Naive B cell (primary cell): ENCODE measurements at regions not wholly inside any gene's neighbourhood (a gene's known extent, or its start where the extent isn't known, plus 50 kb on each side); places are given as distances from the start of the nearest gene placed in this dataset.
"Not testable (repeated sequence)": the region's sequence is repeated elsewhere in the genome, so short reads cannot be mapped to it uniquely, and the experiment has no call there.

ENCODE experiments used
- ATAC-seq, 2 donors: fragments of 150-1000 bp; cut with Tn5 transposase; 2 replicates each; pipeline ENCODE4 v1.10.0; 2021; ENCODE audit warnings: low read depth in 2 of 2, mild to moderate bottlenecking in 2 of 2, moderate library complexity in 2 of 2
- DNase-seq: peaks from one replicate; pipeline ENCODE4 v3.0.0; 2022
- H3K27ac Mint-ChIP-seq, 6 donors: one replicate each; pipeline ENCODE4 v1.8.0; 2020 to 2022; ENCODE audit warnings: mild to moderate bottlenecking in 6 of 6, mixed read lengths in 6 of 6, moderate library complexity in 5 of 6, inconsistent platforms in 2 of 6
- H3K27me3 Mint-ChIP-seq, 3 donors: one replicate each; pipeline ENCODE4 v1.8.0; 2021 to 2022; ENCODE audit warnings: mixed read lengths in 3 of 3, mild to moderate bottlenecking in 1 of 3
- H3K36me3 Mint-ChIP-seq, 2 donors: one replicate each; pipeline ENCODE4 v1.8.0; 2020 to 2022; ENCODE audit warnings: mixed read lengths in 2 of 2, inconsistent platforms in 1 of 2, mild to moderate bottlenecking in 1 of 2
- H3K4me1 Mint-ChIP-seq, 3 donors: one replicate each; pipeline ENCODE4 v1.8.0; 2020 to 2022; ENCODE audit warnings: mixed read lengths in 3 of 3, inconsistent platforms in 1 of 3, mild to moderate bottlenecking in 1 of 3, moderate library complexity in 1 of 3
- H3K4me3 Mint-ChIP-seq, 8 donors: one replicate each; pipeline ENCODE4 v1.8.0; 2020 to 2022; ENCODE audit warnings: mild to moderate bottlenecking in 8 of 8, mixed read lengths in 8 of 8, moderate library complexity in 8 of 8, inconsistent platforms in 2 of 8
- H3K9me3 Mint-ChIP-seq, 7 donors: one replicate each; pipeline ENCODE4 v1.8.0; 2020 to 2022; ENCODE audit warnings: mixed read lengths in 7 of 7, mild to moderate bottlenecking in 5 of 7, inconsistent platforms in 2 of 7, moderate library complexity in 1 of 7

DNA sequence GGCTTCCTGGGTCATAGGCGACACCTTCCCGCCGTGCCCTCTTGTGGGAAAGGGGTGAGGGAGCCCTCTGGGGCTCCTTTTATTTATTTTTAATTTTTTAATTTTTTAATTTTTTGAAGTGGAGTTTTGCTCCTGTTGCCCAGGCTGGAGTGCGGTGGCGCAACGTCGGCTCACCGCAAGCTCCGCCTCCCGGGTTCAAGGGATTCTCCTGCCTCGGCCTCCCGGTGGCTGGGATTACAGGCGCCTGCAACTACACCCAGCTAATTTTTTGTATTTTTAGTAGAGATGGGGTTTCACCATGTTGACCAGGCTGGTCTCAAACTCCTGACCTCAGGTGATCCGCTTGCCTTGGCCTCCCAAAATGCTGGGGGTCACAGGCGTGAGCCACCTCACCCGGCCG lies 49.9 kb upstream of the ELFN1 start:
- H3K27ac Mint-ChIP-seq: peak overlapping the region in 1 of 6 donors; percentile 77
- H3K9me3 Mint-ChIP-seq, H3K4me1 Mint-ChIP-seq, H3K4me3 Mint-ChIP-seq, DNase-seq, ATAC-seq, H3K36me3 Mint-ChIP-seq: not testable (repeated sequence)
- peaks cover 0 to 27% (median 15%) of the 10 kb centered on the region in 3 donors for H3K27me3 Mint-ChIP-seq

DNA sequence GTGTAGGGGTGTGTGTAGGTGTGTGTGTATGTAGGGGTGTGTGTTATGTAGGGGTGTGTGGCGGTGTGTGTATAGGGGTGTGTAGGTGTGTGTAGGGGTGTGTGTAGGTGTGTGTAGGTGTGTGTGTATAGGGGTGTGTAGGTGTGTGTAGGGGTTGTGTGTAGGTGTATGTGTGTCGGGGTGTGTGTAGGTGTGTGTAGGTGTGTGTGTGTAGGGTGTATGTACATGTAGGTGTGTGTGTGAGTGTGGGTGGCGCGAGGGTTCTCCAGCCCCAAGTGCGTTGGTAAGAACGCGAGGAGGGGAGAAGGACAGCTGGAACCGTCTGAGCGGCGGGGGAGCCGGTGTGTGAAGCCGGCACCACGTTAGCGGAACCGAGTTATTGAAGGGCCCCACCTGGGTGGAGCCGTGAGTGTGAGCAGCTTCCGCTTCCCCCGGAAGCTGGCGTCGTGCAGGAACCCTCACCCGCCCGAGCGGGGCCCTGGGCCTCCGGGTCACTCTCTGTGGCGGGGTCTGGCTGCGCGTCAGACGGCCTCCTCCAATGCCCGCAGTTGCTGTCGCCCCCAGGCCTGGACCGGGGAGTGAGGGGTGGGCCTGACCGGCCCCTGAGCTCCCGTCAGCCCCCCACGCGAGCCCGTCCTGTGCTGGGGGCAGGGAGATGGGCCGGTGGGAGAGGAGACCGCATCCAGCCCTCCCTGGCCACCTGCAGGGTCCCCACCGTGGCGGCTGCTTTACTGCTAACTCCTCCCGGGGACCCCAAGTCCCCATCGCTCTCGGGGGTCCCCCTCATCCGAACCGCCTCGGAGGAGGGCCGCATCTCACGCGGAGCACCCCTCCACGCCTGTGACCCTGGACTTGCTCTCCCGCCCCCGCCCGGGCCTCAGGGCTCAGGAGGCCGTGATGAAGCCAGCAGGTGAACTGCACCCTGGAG lies 49.6 kb upstream of the PSMG3 start:
- peaks cover 0 to 7% (median 3%) of the 10 kb centered on the region in 3 donors for H3K4me1 Mint-ChIP-seq
- ATAC-seq: peak; percentile 42 to 74

More for the DNA sequence above, 49.6 kb upstream of the PSMG3 start:
- Mint-ChIP-seq H3K9me3 (peaks cover 0 to 5% (median 0%) of the 10 kb centered on the region in 7 donors), H3K27me3 (peaks cover 0 to 31% (median 16%) of the 10 kb centered on the region in 3 donors), H3K36me3 (no peaks in the 10 kb centered on the region), H3K27ac (no peak overlapping the region), H3K4me3 (peak overlapping the region in 2 of 8 donors; percentile 12 to 16)
- DNase-seq: no peak
